ENCODE measurements at regions not wholly inside any gene's neighbourhood (a gene's known extent, or its start where the extent isn't known, plus 50 kb on each side); places are given as distances from the start of the nearest gene placed in this dataset.

DNA sequence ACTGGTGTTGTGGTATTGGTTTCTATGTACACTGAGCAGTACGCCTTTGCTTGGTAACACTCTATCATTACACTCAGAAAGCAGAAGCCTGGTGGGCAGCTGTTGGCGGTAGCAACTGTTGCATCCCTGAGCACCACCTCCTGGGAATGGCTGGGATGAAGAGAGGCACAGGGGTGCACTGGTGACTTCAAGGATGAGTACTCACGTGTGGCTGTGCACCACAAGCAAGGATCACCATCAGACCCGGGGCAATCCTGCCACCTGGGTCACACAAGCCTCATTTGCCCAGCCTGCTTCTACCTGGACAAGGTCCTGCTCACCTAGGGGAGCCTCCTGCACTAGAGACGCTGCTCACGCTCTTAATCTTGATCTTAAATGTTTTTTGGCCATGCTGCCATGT, 336.4 kb downstream of the SI start:
- TF ChIP-seq, protein P1, sequence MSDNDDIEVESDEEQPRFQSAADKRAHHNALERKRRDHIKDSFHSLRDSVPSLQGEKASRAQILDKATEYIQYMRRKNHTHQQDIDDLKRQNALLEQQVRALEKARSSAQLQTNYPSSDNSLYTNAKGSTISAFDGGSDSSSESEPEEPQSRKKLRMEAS (IDR thresholded peaks at IDR 0.05): no peak
- TF ChIP-seq EP300 (IDR thresholded peaks at IDR 0.05; ENCODE audit: borderline replicate concordance) (no peak), TEAD4 (IDR thresholded peaks at IDR 0.05) (no peak), EGR1 (IDR thresholded peaks at IDR 0.05) (no peak), RAD21 (IDR thresholded peaks at IDR 0.05; ENCODE audit: low read depth) (no peak), NFIC (IDR thresholded peaks at IDR 0.05) (no peak), TAF1 (IDR thresholded peaks at IDR 0.05; ENCODE audit: low read depth) (no peak), YY1 (IDR thresholded peaks at IDR 0.05; ENCODE audit: low read depth) (no peak), CEBPB (IDR thresholded peaks at IDR 0.05) (no peak), FOXM1 (IDR thresholded peaks at IDR 0.05; ENCODE audit: borderline replicate concordance, low read depth) (no peak), TCF12 (IDR thresholded peaks at IDR 0.05; ENCODE audit: low read depth) (no peak), ZBTB7A (IDR thresholded peaks at IDR 0.05; ENCODE audit: low read depth) (no peak), CREB1 (IDR thresholded peaks at IDR 0.05; ENCODE audit: low read depth) (no peak)
- TF ChIP-seq, protein P2, sequence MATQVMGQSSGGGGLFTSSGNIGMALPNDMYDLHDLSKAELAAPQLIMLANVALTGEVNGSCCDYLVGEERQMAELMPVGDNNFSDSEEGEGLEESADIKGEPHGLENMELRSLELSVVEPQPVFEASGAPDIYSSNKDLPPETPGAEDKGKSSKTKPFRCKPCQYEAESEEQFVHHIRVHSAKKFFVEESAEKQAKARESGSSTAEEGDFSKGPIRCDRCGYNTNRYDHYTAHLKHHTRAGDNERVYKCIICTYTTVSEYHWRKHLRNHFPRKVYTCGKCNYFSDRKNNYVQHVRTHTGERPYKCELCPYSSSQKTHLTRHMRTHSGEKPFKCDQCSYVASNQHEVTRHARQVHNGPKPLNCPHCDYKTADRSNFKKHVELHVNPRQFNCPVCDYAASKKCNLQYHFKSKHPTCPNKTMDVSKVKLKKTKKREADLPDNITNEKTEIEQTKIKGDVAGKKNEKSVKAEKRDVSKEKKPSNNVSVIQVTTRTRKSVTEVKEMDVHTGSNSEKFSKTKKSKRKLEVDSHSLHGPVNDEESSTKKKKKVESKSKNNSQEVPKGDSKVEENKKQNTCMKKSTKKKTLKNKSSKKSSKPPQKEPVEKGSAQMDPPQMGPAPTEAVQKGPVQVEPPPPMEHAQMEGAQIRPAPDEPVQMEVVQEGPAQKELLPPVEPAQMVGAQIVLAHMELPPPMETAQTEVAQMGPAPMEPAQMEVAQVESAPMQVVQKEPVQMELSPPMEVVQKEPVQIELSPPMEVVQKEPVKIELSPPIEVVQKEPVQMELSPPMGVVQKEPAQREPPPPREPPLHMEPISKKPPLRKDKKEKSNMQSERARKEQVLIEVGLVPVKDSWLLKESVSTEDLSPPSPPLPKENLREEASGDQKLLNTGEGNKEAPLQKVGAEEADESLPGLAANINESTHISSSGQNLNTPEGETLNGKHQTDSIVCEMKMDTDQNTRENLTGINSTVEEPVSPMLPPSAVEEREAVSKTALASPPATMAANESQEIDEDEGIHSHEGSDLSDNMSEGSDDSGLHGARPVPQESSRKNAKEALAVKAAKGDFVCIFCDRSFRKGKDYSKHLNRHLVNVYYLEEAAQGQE (IDR thresholded peaks at IDR 0.05; ENCODE audit: low read depth): no peak
